NB4 (cell line): ENCODE measurements at regions not wholly inside any gene's neighbourhood (a gene's known extent, or its start where the extent isn't known, plus 50 kb on each side); places are given as distances from the start of the nearest gene placed in this dataset.

ENCODE experiments used
- MAX ChIP-seq: IDR thresholded peaks from 2 replicates; pipeline ENCODE4 v1.6.1; 2011; ENCODE audit warnings: low read depth, low read length
- MYC ChIP-seq: IDR thresholded peaks from 2 replicates; pipeline ENCODE4 v1.6.1; 2011; ENCODE audit warnings: low read depth, low read length
- POLR2A ChIP-seq: IDR thresholded peaks from 2 replicates; pipeline ENCODE4 v1.6.1; 2011; ENCODE audit warnings: mild to moderate bottlenecking; ENCODE audit not compliant: insufficient read length; ENCODE audit errors: extremely low read depth
- TF ChIP-seq, protein P1 (sequence below): IDR thresholded peaks from one replicate; pipeline ENCODE4 v1.5.1; 2012; ENCODE audit warnings: low read depth, low read length

DNA sequence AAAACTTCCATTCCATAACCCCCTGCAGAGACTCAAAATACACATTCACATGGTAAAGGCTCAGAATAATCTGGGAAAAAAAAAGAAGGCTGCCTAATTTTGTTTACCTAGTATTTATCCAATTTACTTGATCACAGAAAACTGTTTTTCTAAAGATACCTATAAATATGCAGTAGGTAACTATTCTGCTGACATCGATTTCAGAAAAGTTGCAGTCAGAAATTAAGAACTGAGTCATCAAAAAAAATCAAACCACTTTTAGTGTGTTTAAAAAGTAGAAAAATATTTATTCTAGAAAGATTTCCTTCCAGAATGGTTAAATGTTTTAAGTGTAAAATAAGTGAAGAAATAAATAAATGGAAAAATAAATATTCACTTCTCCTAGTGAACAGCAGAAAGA is 254.5 kb upstream of the CAND1 start:
- TF ChIP-seq, protein P1, sequence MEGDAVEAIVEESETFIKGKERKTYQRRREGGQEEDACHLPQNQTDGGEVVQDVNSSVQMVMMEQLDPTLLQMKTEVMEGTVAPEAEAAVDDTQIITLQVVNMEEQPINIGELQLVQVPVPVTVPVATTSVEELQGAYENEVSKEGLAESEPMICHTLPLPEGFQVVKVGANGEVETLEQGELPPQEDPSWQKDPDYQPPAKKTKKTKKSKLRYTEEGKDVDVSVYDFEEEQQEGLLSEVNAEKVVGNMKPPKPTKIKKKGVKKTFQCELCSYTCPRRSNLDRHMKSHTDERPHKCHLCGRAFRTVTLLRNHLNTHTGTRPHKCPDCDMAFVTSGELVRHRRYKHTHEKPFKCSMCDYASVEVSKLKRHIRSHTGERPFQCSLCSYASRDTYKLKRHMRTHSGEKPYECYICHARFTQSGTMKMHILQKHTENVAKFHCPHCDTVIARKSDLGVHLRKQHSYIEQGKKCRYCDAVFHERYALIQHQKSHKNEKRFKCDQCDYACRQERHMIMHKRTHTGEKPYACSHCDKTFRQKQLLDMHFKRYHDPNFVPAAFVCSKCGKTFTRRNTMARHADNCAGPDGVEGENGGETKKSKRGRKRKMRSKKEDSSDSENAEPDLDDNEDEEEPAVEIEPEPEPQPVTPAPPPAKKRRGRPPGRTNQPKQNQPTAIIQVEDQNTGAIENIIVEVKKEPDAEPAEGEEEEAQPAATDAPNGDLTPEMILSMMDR, result no peak
- no peak for TF ChIP-seq POLR2A
- TF ChIP-seq MAX, result no peak
- no peak for TF ChIP-seq MYC
